ENCODE measurements at regions not wholly inside any gene's neighbourhood (a gene's known extent, or its start where the extent isn't known, plus 50 kb on each side); places are given as distances from the start of the nearest gene placed in this dataset.
"Not testable (repeated sequence)": the region's sequence is repeated elsewhere in the genome, so short reads cannot be mapped to it uniquely, and the experiment has no call there.

DNA sequence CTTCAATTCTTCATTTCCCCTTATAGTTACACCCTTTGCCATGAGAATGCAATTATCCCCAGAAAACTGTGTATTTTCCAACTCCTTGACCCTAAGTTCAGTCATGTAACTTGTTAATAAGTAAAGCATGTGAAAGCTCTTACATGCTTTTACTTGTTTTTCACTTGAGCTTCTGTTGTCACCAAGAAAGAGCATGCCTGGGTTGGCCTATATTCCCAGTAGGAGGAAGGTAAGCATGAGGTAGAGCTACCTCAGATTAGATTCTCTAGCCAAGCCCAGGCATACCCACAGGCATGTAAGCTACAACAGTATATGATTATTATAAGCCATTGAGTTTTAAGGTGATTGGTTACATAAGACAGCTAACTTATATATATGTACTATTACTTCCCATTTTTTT, 101.7 kb upstream of the SMLR1 start:
- H3K27ac Mint-ChIP-seq, result no peak overlapping the region
- DNase-seq, result no peak
- H3K36me3 Mint-ChIP-seq (ENCODE audit: low read depth), result no peaks in the 10 kb centered on the region
- no peaks in the 10 kb centered on the region for H3K4me1 Mint-ChIP-seq
- peaks cover 19% of the 10 kb centered on the region for H3K9me3 Mint-ChIP-seq
- peaks cover 4% of the 10 kb centered on the region for H3K27me3 Mint-ChIP-seq (ENCODE audit: low read depth, poor library complexity)
- no peak overlapping the region for H3K4me3 Mint-ChIP-seq
- TF ChIP-seq, protein P1, sequence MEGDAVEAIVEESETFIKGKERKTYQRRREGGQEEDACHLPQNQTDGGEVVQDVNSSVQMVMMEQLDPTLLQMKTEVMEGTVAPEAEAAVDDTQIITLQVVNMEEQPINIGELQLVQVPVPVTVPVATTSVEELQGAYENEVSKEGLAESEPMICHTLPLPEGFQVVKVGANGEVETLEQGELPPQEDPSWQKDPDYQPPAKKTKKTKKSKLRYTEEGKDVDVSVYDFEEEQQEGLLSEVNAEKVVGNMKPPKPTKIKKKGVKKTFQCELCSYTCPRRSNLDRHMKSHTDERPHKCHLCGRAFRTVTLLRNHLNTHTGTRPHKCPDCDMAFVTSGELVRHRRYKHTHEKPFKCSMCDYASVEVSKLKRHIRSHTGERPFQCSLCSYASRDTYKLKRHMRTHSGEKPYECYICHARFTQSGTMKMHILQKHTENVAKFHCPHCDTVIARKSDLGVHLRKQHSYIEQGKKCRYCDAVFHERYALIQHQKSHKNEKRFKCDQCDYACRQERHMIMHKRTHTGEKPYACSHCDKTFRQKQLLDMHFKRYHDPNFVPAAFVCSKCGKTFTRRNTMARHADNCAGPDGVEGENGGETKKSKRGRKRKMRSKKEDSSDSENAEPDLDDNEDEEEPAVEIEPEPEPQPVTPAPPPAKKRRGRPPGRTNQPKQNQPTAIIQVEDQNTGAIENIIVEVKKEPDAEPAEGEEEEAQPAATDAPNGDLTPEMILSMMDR (IDR thresholded peaks at IDR 0.05), result no peak

DNA sequence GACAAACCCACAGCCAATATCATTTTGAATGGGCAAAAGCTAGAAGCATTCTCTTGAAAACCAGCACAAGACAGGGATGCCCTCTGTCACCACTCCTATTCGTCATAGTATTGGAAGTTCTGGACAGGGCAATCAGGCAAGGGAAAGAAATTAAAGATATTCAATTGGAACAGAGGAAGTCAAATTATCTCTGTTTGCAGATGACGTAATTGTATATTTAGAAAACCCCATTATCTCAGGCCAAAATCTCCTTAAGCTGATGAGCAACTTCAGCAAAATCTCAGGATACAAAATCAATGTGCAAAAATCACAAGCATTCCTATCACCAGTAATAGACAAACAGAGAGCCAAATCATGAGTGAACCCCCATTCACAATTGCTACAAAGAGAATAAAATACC, 99.1 kb upstream of the SMLR1 start:
- DNase-seq; H3K27ac Mint-ChIP-seq; H3K4me1 Mint-ChIP-seq; H3K27me3 Mint-ChIP-seq (ENCODE audit: low read depth, poor library complexity); H3K36me3 Mint-ChIP-seq (ENCODE audit: low read depth); H3K4me3 Mint-ChIP-seq: not testable (repeated sequence)
- H3K9me3 Mint-ChIP-seq, result peaks cover 19% of the 10 kb centered on the region

DNA sequence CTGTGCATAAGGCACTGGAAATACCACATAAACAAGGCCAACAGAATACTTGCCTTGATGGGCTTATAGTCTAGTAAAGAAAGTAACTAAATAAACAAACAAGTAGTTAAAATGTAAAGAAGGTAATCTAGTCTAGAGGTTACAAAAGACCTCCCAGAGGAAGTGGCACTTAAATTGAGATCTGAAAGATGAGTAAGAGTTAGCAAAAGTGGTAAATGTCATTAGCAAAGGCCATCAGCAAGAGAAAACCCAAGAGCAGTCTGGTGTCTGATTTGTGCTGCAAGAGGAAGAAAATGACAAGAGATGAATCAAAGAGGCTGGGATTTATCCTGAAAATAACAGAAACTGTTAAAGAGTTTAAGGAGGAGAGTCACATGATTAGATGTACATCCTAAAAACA, 96.6 kb upstream of the SMLR1 start:
- no peaks in the 10 kb centered on the region for H3K36me3 Mint-ChIP-seq (ENCODE audit: low read depth)
- DNase-seq, result no peak
- H3K9me3 Mint-ChIP-seq, result peaks cover 19% of the 10 kb centered on the region
- H3K27ac Mint-ChIP-seq, result no peak overlapping the region
- TF ChIP-seq, protein P1 (IDR thresholded peaks at IDR 0.05), result no peak
- no peaks in the 10 kb centered on the region for H3K4me1 Mint-ChIP-seq
- no peak overlapping the region for H3K4me3 Mint-ChIP-seq
- peaks cover 4% of the 10 kb centered on the region for H3K27me3 Mint-ChIP-seq (ENCODE audit: low read depth, poor library complexity)

DNA sequence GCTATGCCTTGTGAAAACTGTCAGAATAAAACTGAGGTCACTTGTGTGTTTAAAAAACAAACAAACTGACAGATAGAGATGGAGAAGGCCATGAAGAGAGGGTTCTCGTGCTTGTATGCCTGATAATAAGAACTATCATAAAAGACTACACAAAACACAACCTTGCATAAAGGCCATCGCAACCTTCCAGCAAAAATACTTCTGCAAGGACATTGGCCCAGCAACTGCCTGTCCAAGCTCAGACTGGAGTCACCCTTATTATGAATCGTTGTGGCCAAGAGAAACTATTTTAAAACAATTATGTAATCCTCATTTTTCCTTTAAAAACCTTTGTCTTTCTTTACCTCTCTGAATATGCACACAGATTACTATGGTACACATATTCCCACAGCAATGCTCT, 93.0 kb upstream of the SMLR1 start:
- H3K4me3 Mint-ChIP-seq, result no peak overlapping the region
- no peaks in the 10 kb centered on the region for H3K36me3 Mint-ChIP-seq (ENCODE audit: low read depth)
- H3K9me3 Mint-ChIP-seq, result peaks cover 3% of the 10 kb centered on the region
- no peaks in the 10 kb centered on the region for H3K4me1 Mint-ChIP-seq
- TF ChIP-seq, protein P1 (IDR thresholded peaks at IDR 0.05), result no peak
- no peak overlapping the region for H3K27ac Mint-ChIP-seq
- DNase-seq, result no peak
- no peaks in the 10 kb centered on the region for H3K27me3 Mint-ChIP-seq (ENCODE audit: low read depth, poor library complexity)

DNA sequence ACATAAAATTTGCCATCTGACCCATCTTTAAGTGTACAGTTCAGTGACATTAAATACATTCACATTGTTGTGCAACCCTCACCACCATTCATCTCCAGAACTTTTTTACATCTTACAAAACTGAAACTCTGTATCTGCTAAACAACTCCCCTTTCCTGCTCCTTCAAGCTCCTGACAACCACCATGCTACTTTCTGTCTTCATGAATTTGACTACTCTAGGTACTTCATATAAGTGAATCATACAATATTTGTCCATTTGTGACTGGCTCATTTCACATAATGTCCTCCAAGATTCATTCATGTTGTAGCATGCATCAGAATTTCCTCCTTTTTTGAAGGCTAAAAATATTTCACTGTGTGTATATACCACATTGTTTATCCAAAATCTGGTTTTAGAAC, 86.9 kb upstream of the SMLR1 start:
- H3K27me3 Mint-ChIP-seq (ENCODE audit: low read depth, poor library complexity), result peaks cover 5% of the 10 kb centered on the region
- H3K36me3 Mint-ChIP-seq (ENCODE audit: low read depth), result no peaks in the 10 kb centered on the region
- H3K27ac Mint-ChIP-seq, result no peak overlapping the region
- TF ChIP-seq, protein P1 (IDR thresholded peaks at IDR 0.05), result no peak
- DNase-seq, result no peak
- no peak overlapping the region for H3K4me3 Mint-ChIP-seq
- H3K9me3 Mint-ChIP-seq, result no peaks in the 10 kb centered on the region
- peaks cover 7% of the 10 kb centered on the region for H3K4me1 Mint-ChIP-seq

DNA sequence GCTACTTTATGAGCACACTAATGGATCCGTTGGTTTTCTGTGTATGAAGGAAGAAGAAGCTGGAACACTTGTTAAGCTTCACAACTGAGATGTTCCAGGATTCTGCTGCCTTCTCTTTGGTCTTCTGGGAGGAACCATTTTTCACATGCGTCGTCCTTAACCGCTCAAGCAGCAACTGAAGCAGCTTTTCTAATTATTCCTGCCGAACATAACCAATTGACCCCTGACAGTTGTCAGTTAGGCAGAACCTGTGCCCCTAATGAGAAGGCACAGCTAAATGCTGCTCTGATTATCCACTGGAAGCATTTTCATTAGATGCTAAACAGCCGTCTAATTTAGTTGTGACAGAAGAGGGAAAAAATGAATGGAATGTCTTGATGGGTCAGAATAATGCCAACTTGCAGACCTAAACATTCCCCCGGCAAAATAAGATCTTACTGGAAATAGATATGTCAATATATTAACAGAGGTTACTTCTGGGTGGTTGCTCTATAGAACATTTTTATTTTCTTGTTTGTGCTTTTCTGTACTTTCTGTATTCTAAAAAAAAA, 85.0 kb upstream of the SMLR1 start:
- no peaks in the 10 kb centered on the region for H3K9me3 Mint-ChIP-seq
- H3K27me3 Mint-ChIP-seq (ENCODE audit: low read depth, poor library complexity), result peaks cover 5% of the 10 kb centered on the region
- TF ChIP-seq, protein P1 (IDR thresholded peaks at IDR 0.05), result no peak
- DNase-seq, result no peak
- H3K4me3 Mint-ChIP-seq, result no peak overlapping the region
- H3K4me1 Mint-ChIP-seq, result peaks cover 7% of the 10 kb centered on the region
- no peaks in the 10 kb centered on the region for H3K36me3 Mint-ChIP-seq (ENCODE audit: low read depth)
- peak overlapping the region; percentile 38 for H3K27ac Mint-ChIP-seq
